GM18858 (cell line): ENCODE measurements at regions not wholly inside any gene's neighbourhood (a gene's known extent, or its start where the extent isn't known, plus 50 kb on each side); places are given as distances from the start of the nearest gene placed in this dataset.

Source experiments
- ATAC-seq: cut with Tn5 transposase; IDR thresholded peaks from one replicate; pipeline ENCODE4 v1.9.1; 2021; ENCODE audit not compliant: unreplicated experiment

DNA sequence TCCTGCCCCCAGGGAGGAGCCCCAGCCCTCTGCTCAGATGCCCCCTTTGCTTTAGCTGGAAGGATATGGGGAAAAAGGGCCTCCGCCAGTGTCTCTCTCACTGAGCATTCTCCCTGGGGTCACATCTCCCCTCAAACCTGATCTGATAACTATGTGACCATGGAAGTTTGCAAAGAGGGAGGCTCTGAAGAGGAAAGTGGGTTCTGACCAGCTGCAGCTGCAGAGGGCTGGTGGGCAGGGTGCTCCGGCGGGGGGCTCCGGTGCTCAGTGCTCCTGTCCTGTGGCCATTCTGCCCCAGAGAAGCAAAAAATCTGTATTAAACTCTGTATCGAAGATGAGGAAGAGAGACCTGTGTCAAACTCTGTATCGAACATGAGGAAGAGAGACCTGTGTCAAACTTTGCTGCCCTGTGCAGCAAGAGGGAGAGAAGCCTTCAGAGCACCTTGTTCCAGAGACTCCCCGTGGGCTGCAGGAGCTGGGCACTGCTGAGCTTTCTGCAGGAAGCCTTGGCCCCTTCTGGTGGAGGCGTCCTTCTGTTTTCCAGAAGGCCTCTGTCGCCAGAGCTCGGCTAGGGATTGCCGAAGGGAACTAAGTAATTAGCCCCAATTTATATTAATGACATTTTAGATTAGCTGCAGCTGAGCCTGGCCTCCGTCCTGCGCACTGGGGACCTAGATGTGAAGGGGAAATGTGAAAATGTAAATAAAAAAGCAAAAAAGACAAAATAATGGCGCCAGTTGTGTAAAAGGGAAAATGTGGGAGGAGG is 186.2 kb upstream of the C1orf174 start:
- no peak for ATAC-seq

DNA sequence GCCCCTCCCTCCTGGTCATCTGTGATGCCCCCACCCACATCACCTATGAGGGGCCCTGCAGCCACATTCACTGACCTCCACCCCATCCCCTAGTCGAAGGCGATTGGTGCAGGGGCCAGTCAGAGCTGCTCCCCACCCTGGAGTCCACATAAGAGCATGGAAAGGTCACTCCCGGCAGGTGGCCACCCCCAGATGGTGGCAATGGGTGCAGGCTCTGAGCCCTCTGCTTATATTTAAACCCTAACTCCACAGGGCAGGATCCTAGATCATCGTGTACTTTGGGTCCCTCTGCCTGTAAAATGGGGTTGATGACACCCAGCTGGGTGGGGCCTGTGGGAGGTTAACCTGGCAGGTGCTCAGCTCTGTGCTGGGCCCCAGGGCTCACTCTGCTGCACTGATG is 186.8 kb upstream of the C1orf174 start:
- no peak for ATAC-seq

DNA sequence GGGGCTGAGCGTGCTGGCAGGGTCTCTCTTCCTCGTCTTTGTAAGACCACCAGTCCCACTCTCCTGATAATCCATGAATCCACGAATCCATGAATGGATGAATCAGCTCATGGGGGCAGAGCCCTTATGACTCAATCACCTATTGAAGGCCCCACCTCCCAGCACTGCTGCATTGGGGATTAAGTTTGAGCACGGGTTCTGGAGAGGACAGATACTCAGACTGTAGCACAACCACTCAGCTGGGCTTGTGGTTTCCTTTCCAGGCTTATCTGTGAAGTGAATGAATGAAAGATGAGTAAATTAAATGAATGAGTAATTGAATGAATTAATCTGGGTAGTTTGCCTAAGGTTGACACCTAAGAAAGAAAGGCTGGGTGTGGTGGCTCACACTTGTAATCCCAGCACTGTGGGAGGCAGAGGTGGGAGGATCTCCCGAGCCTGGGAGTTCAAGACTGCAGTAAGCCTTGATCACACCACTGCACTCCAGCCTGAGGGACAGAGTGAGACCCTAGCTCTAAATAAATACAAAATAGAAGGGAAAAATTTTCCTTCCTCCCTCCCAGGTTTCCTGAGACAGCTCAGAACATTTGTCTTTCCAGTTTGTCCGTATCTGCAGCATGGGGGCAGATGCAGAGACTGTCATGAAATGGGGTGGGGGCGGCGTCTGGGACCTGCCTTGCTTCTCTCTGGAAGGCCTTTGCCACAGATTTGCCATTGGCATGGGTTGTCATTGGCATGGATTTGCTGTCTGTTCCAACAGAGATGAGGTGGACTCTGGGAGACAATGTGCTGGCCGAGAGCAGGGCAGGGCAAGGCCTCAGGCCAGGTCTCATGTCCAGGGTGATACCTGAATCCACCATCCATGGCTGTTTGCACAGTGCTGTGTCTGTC is 187.7 kb upstream of the C1orf174 start:
- no peak for ATAC-seq

DNA sequence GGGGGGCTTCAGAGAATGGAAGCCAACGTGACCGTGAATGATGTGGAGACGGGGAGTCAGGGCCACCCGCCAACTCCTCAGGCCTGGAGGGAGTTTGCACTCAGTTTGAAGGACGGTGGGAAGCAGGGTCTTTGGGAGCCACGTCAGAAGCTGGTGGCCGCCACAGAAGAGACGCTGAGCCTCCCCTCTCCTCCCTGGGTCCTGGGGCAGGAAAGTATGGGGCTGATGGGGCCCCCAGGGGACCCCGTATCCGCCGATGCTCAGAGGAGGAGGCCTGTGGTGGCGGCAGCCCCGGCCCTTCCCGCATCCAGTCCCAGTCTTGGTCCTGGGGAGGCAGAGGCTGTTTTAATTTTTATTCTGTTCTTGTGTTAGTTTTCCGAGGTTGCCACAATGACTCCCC is 188.6 kb upstream of the C1orf174 start:
- no peak for ATAC-seq

DNA sequence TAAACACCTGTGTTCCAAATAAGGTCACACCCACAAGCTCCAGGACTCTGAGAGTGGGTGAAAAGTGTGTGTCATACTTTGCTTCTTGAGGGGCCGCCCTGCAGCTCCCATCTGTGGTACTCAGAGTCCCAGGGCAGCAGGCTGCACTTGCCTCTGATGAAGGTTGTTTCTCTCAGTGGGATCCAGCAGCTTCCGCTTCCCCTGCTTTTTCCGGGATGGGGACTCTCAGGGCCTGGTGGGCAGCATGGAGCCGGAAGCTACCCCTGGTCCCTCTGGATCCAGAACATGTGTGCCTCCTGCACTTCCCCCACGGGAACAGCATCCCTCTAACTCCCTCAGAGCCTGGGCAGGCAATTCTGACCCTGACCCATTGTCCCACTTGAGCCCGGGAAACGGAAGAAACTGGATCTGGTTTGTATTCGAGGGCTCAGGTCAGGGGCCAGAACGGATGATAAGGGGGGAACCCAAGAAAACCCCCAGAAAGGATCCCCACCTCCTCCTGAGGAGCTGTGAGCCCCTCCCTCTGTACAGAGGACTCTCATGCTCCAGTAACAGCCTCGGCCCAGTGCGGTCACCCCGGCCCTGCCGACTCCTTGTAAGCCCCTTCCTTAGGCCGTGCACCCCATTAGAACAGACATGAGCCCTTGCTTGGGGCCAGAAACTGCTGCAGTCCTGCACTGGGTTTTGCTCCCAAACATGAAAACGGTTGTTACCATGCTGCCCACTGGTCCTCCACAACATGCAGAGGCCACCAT is 189.5 kb upstream of the C1orf174 start:
- no peak for ATAC-seq

DNA sequence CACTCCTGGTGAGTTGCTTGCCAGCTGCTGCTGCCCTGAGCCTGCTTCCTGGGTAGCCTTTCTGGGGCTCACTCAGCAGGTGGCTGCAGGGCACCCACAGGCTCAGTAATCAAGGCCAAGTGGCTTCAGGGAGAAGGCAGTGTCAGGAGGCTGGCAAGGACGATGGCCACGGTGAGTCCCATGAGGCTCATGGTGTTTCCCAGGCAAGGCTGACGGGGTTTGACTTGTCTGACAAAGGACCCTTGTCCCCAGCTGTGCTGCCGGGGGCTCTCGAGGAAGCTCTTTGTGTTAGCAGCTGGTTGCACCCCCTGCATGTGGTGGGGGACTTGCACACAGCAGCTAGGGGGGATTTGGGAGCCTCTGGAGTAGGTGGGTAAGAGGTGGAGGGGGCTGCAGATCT is 190.5 kb upstream of the C1orf174 start:
- no peak for ATAC-seq

DNA sequence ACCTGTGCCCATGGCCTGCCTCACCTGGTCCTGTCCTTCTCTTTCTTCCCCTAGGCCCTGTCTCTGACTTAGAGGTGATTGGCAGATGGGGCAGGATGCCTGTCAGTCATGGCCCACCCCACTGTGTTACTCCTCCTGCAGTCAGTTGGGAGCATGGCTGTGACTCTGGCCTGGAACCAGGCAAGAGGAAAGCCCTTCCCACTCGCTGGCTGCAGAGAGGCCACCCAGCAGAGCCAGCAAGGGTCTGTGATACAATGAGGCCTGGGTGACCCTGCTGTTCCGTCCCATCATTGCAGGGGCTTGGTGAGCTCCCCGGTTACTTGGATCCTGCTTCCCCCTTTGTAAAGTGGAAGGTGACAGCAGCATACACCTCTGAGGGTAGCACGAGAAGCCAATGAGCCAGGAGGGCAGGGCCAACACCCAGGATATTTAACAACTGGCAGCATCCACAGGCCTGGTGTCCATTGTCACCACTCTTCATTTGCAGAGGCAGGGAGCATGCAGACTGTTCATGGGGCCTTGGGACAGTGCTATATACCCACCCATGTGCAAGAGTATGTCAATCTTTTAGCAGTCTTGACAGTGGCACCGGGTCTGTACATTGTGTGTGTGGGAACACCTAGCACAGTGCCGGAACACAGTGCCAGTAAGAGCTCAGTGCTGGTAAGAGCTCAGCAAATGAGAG is 191.0 kb upstream of the C1orf174 start:
- no peak for ATAC-seq

DNA sequence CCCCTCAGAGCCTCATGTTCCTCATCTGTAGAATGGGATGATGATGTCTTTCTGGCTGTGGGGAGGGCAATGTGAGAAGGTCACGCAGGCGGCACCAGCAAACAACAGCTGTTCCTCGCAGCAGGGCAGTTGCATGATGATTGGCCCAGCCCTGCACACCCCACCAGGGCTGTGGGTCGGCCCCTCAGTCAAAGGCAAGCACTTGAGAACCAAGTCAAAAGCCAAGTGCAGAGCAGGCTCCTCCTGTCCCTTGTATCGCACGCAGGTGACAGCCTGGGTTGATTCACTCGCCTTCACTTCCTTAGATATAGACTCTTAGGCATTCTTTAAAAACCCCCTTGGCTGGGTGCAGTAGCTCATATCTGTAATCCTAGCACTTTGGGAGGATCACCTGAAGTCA is 191.9 kb upstream of the C1orf174 start:
- ATAC-seq = no peak

DNA sequence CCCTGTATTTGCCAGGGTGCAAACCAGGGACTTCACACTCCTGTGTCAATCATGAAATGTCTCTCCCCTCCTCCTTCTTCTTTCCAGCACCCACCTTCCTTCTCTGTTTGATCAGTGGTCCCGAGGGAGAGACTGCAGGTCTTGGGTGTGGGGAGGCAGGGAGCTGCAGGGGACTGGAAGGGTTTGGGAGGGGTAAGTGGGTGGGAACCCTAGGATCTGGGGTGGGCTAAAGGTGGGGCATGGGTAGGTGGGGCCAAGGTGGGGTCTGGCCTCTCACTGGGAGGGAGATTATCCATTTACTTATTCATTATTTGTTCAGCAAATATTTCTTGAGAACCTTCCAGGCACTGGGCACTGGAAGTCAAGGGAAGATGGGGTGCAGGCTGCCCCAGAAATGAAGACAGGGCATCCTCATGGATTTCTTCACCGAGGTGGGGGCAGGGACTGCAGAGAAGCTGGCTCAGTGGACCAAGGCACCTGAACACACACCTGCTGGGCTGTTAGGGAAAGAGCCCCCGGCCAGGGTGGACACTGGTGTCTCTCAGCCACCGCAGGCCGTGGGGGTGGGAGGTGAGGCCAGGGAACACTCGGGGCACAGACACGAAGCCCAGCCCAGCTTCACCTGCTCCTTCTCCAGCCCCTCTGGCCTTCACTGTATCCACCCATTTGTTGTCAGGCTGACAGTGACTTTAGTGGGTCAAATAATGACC is 193.9 kb upstream of the C1orf174 start:
- ATAC-seq = no peak

DNA sequence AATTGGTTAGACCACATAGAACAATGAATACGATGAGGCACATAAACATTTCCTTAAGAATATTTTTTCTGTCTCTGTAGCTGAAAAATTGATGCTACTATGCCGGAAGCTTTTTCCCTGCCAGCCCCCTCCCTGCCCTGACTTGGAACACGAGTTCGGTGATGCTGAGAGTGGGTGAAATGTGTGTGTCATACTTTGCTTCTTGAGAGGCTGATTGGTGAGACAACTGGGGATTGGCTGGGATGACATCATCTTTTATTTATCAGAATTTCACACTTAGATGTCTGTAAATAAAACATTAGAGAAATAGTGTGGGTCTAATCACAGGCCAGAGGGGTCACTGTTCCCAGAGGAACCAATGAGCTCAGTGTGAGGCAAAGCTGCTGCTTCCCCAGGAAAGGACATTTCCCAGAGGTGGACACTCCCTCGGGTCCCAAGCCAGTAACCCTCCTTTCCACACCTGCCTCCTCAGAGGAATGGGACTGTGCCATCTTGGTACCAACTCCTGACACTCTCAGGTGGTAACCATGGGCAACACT is 195.4 kb upstream of the C1orf174 start:
- ATAC-seq = no peak

DNA sequence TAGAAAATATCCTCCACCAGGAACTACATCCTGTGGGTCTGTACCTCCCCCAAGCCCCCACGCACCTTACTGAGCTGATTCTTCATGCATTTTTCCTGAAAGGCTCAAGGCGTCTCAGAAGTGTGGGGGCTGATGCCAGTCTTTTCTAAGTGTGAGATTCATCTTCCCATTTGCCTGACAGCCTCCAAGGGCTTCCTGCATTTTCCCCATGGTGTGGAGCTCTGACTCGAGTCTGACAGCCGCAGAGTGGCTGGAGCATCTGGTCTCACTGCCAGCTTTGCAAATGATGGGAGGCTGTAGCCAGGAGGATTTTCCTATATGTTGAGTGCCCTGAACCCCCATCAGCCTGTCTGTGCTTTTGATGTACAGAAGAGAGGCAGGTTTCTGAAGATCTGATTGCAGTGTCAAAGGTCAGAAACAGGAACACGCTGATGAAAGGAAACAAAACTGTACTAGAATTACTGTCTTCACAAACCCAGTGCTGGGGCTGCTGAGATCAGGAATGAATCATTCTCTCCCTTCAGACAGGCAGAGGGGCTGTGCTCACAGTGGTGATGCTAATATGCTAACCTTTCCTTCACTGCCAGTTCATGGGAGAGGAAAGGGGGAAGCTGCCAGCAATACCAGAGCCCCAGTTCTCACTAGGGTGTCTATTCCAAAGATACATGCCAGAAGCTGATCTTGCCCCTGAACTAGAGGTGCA is 201.5 kb upstream of the C1orf174 start:
- no peak for ATAC-seq

DNA sequence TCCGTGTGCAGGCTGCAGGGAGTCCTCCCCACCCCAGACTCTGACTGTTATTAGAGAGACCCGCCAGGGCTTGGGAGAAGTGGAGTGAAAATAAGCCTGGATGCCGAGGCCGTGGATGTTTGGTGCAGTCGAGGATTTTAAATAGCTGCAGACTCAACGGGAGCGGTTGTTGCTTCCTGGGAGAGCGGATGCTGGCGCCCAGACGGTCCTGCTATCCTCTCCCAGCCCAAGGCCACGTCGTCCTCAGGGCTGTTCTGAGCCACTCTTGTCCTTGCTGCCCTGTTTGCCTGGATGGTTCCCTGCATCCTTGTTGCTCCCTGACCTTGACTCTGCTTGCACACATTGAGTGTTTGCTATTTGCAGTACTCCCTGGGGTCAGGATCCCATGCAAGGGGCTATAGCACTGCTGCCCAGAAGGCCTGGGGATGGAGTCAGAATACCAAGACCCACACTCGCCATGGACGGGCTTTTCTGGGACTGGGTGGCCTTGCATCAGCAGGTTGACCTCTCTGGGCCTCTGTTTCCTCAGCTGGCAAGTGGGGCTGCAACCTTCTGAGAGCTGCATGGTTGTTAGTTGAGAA is 205.3 kb upstream of the C1orf174 start:
- no peak for ATAC-seq

DNA sequence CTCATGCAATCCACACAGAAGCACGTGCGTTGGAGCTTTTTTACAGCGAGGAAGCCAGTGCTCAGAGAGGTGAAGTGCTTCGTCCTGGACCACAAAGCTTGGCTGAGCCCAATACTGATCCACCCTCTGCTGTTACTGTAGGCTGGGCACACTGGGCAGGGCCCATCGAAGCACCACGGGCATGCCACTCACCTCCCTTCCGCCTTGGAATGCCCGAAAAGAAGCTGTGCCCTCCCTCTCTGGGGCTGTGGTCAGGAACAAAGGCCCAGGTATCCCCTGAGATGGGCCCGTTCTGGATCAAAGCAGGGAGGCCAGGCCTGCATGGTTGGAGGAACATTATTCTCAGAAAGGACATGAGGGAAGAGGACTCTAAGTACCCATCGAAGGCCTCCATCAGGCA is 206.7 kb upstream of the C1orf174 start:
- no peak for ATAC-seq

DNA sequence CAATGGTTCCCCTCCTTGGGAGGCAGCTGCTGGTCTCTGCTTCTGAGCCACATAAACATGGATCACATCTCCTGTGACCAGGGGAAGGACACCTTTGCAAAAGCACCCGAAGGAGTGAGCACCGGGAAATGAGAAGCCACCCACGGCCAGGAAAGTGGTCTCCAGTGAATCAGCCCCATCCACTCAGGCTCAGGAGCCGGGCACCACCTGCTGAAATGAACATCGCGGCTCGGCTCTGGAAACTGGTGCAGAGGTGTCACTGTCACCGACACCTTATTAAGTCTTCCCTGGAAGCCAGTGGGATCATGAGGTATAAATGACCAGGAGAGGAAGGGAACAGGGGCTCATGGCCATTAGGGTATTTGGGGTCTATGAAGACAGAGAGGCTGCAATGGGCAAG is 207.2 kb upstream of the C1orf174 start:
- ATAC-seq = no peak

DNA sequence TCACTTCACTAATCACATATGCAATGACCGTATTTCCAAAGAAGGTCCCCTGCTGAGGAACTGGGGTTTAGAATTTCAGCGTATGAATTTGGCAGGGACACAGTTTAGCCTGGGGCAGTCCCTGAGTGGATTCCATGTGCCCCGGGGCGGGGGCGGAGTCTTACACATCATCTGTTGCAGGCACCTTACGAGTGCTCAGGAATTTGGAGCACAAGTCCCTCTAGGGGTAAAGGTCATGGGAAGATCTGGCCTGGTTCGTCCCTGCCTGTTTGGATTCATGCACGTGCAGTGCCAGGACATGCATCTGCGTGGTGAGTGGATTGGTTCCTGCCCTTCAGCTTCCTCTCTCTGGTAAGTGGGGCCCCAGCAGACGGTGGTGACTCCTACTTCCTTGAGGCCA is 208.3 kb upstream of the C1orf174 start:
- no peak for ATAC-seq

DNA sequence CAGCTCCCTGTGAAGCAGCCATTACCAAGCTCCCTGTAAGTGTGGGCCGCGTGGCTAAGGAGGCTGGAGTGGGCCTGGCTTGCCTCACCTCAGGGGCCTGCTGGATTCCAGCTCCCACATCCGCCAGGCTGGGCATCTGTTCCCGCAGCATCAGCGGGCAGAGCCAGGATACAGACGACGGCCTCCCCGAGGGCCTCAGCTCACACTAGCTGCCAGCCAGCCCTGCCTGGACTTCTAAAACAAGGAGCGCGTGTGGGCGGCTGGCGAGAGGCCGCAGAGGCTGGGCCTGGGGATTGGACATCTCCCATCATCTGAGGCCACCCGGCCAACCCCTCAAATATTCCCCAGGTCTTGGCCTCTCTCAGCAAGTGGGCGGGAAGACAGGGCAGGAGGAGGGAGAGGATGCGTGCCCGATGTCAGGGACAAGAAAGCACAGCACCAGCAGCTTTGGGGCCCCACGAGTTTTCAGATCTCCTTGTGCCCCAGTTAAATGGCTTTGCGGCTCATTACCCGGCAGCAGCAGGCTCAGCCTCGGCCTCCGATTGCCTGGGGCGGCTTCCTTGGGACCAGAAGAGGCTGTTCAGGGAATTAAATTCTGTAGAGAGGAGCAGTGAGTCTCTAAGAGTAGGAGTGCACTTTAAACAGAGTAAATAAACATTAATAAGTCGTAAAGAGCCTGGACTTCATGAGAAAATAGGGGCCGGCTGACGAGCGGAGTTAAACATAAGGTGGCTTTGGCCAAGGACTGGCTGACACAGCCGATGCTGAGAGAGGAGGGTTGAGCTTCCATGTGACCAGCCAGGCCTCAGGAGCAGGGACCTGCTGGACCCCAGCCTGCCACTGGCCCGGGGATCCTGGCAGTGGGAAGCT is 208.9 kb upstream of the C1orf174 start:
- no peak for ATAC-seq

DNA sequence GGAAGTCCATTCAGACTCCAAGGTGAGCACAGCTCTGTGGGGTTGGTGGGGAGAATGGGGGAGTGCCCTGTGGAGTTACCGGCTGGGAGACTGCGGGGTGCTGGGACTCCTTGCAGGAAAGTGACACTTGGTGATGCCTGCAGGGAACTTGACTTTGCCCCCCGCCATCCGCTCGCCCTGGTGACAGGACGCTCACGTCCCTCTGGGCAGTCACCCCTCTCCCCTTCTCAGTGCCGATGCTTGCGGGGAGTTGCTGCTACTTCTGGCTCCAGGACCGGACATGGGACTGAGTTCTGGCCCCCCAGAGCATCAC is 209.5 kb upstream of the C1orf174 start:
- no peak for ATAC-seq

DNA sequence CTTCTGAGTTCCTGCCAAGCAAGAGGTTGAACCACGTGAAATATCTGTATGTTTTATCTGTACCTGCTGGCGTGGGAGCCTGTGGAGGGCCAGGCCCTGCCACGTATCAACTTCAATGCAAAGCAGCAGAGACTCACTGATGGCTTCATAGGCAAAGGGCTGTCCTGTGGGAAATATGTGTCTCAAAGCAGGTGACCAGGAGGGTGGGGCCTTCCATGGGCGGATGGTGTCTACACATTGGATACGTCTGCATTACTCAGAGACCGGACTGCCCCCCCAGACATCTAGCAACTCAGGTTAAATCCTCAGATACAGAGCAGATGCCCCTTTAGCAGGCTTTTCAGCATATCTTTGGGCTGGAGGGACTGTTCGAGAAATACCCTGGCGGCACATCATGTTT is 210.8 kb upstream of the C1orf174 start:
- ATAC-seq = no peak
